ENCODE measurements at regions not wholly inside any gene's neighbourhood (a gene's known extent, or its start where the extent isn't known, plus 50 kb on each side); places are given as distances from the start of the nearest gene placed in this dataset.
"Not testable (repeated sequence)": the region's sequence is repeated elsewhere in the genome, so short reads cannot be mapped to it uniquely, and the experiment has no call there.

DNA sequence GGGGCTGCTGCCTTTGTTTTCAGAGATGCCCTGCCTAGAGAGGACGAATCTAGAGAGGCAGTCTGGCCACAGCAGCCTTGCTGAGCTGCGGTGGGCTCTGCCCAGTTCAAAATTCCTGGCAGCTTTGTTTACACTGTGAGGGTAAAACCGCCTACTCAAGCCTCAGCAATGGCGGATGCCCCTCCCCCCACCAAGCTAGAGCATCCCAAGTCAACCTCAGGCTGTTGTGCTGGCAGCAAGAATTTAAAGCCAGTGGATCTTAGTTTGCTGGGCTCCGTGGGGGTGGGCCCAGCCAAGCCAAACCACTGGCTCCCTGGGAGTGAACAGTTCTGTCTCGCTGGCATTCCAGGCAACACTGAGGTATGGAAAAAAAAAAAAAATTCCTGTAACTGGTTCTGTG, 970.9 kb downstream of the TBC1D32 start:
- no peak overlapping the region for H3K4me2 ChIP-seq (ENCODE audit: unreplicated experiment)
- no peak for DNase-seq

GRCh38 chr6:120358535-120358934, 975.7 kb downstream of the TBC1D32 start:
- H3K9ac ChIP-seq; H3K27ac ChIP-seq; H3K9me2 ChIP-seq (ENCODE audit: insufficient read depth); H3K9me3 ChIP-seq (ENCODE audit: low read depth); H3K4me3 ChIP-seq; H3K4me1 ChIP-seq (ENCODE audit: insufficient read depth); DNase-seq; H4K20me1 ChIP-seq (ENCODE audit: insufficient read depth); H3K4me2 ChIP-seq (ENCODE audit: unreplicated experiment); H3K36me3 ChIP-seq (ENCODE audit: low read depth); H3F3A ChIP-seq (ENCODE audit: insufficient read depth); H3K79me2 ChIP-seq (ENCODE audit: insufficient read depth); H2AFZ ChIP-seq; in situ Hi-C loops (cut with MboI); H3K27me3 ChIP-seq (replicated peaks; ENCODE audit: insufficient read depth): not testable (repeated sequence)
- WGBS, 2 experiments (ENCODE audit: low coverage in 1 of 2, low lambda C conversion rate in 2 of 2, missing lambda C conversion rate in 2 of 2), result 56 to 60% methylated on average over 4 of the region's 4 CpGs

More for the DNA sequence above, 970.9 kb downstream of the TBC1D32 start:
- H3F3A ChIP-seq (ENCODE audit: insufficient read depth), result no peaks in the 10 kb centered on the region
- no peaks in the 10 kb centered on the region for H3K9me3 ChIP-seq (ENCODE audit: low read depth)
- no peak overlapping the region for H2AFZ ChIP-seq
- H3K79me2 ChIP-seq (ENCODE audit: insufficient read depth), result no peaks in the 10 kb centered on the region
- H3K36me3 ChIP-seq (ENCODE audit: low read depth), result no peaks in the 10 kb centered on the region
- no peaks in the 10 kb centered on the region for H4K20me1 ChIP-seq (ENCODE audit: insufficient read depth)
- no peak overlapping the region for H3K27ac ChIP-seq
- no peaks in the 10 kb centered on the region for H3K27me3 ChIP-seq (replicated peaks; ENCODE audit: insufficient read depth)
- no peak for TF ChIP-seq EZH2phosphoT487 (IDR thresholded peaks at IDR 0.05; ENCODE audit: insufficient read depth, low read depth)
- no peak for TF ChIP-seq EZH2 (IDR thresholded peaks at IDR 0.05; ENCODE audit: insufficient read depth, poor library complexity, severe bottlenecking)
- H3K9ac ChIP-seq, result no peak overlapping the region
- H3K4me3 ChIP-seq, result no peak overlapping the region
- H3K9me2 ChIP-seq (ENCODE audit: insufficient read depth), result no peaks in the 10 kb centered on the region
- no peaks in the 10 kb centered on the region for H3K4me1 ChIP-seq (ENCODE audit: insufficient read depth)
- 27 to 37% methylated on average over 6 of the region's 6 CpGs for WGBS, 2 experiments (ENCODE audit: low coverage in 1 of 2, low lambda C conversion rate in 2 of 2, missing lambda C conversion rate in 2 of 2)
- in situ Hi-C loops (cut with MboI), result no loop called here

DNA sequence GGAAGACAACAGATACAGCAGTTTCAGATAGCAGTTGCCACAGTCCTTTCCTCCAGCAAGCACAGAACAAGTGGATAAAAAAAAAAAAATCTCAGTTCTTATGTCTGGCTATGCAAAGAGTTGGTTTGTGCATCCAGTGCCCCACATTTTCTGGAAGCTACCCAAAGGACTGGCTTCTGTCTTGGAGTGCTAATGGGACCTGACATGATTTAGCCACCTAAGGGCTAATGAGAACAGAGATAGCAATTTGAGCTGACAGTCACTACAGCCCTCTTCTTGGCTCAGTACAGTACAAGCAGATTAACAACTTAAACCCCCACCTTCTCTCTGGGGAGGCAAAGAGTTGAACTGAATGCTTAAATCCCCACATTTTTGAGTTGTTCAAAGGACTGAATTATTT, 976.8 kb downstream of the TBC1D32 start:
- TF ChIP-seq EZH2phosphoT487 (IDR thresholded peaks at IDR 0.05; ENCODE audit: insufficient read depth, low read depth) (no peak), EZH2 (IDR thresholded peaks at IDR 0.05; ENCODE audit: insufficient read depth, poor library complexity, severe bottlenecking) (no peak)
- no peak for DNase-seq

GRCh38 chr6:120355822-120356221, 978.5 kb downstream of the TBC1D32 start:
- no peak overlapping the region for H2AFZ ChIP-seq
- in situ Hi-C loops (cut with MboI), result no loop called here
- H3K79me2 ChIP-seq (ENCODE audit: insufficient read depth), result no peaks in the 10 kb centered on the region
- no peak overlapping the region for H3K27ac ChIP-seq
- H4K20me1 ChIP-seq (ENCODE audit: insufficient read depth), result no peaks in the 10 kb centered on the region
- no peaks in the 10 kb centered on the region for H3K27me3 ChIP-seq (replicated peaks; ENCODE audit: insufficient read depth)
- H3K4me3 ChIP-seq, result no peak overlapping the region
- 0 to 3% methylated on average over 1 of the region's 1 CpG for WGBS, 2 experiments (ENCODE audit: low coverage in 1 of 2, low lambda C conversion rate in 2 of 2, missing lambda C conversion rate in 2 of 2)
- TF ChIP-seq EZH2 (IDR thresholded peaks at IDR 0.05; ENCODE audit: insufficient read depth, poor library complexity, severe bottlenecking) (no peak), EZH2phosphoT487 (IDR thresholded peaks at IDR 0.05; ENCODE audit: insufficient read depth, low read depth) (no peak)
- H3K4me2 ChIP-seq (ENCODE audit: unreplicated experiment), result no peak overlapping the region
- H3K9ac ChIP-seq, result no peak overlapping the region
- no peaks in the 10 kb centered on the region for H3K9me2 ChIP-seq (ENCODE audit: insufficient read depth)
- H3K9me3 ChIP-seq (ENCODE audit: low read depth), result no peaks in the 10 kb centered on the region
- DNase-seq, result peak; percentile 50
- H3F3A ChIP-seq (ENCODE audit: insufficient read depth), result no peaks in the 10 kb centered on the region
- no peaks in the 10 kb centered on the region for H3K36me3 ChIP-seq (ENCODE audit: low read depth)
- H3K4me1 ChIP-seq (ENCODE audit: insufficient read depth), result no peaks in the 10 kb centered on the region

More for the DNA sequence above, 976.8 kb downstream of the TBC1D32 start:
- Histone ChIP-seq H3K9ac (no peak overlapping the region), H3F3A (ENCODE audit: insufficient read depth) (no peaks in the 10 kb centered on the region), H3K27ac (no peak overlapping the region), H3K36me3 (ENCODE audit: low read depth) (no peaks in the 10 kb centered on the region), H3K9me3 (ENCODE audit: low read depth) (no peaks in the 10 kb centered on the region), H4K20me1 (ENCODE audit: insufficient read depth) (no peaks in the 10 kb centered on the region), H3K4me3 (no peak overlapping the region), H3K79me2 (ENCODE audit: insufficient read depth) (no peaks in the 10 kb centered on the region), H3K4me2 (ENCODE audit: unreplicated experiment) (no peak overlapping the region), H3K9me2 (ENCODE audit: insufficient read depth) (no peaks in the 10 kb centered on the region), H3K27me3 (replicated peaks; ENCODE audit: insufficient read depth) (no peaks in the 10 kb centered on the region), H3K4me1 (ENCODE audit: insufficient read depth) (no peaks in the 10 kb centered on the region), H2AFZ (no peak overlapping the region)
- in situ Hi-C loops (cut with MboI), result no loop called here

DNA sequence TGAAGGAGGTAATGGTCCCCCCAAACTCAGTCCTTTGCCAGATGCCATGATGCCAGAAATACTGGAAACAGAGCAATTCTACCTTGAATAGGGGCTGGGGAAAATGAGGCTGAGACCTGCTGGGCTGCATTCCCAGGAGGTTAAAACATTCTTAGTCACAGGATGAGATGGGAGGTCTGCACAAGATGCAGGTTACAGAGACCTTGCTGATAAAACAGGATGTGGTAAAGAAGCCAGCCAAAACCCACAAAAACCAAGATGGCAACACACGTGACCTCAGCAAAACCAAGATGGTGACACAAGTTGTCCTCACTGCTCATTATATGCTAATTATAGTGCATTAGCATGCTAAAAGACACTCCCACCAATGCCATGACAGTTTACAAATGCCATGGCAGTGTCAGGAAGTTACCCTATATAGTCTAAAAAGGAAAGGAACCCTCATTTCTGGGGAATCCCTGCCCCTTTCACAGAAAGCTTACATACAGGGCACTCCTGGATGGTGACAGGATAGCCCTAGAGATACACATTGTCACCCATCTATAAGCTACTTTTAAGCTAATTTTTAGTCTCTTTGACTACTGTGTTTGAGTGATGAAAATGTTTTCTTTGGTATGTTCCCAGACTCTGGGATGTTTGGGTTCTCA, 979.7 kb downstream of the TBC1D32 start:
- no peaks in the 10 kb centered on the region for H3K36me3 ChIP-seq (ENCODE audit: low read depth)

More for the DNA sequence above, 979.7 kb downstream of the TBC1D32 start:
- DNase-seq, result no peak
- 0 to 15% methylated on average over 1 of the region's 1 CpG for WGBS, 2 experiments (ENCODE audit: low coverage in 1 of 2, low lambda C conversion rate in 2 of 2, missing lambda C conversion rate in 2 of 2)
- H3K79me2 ChIP-seq (ENCODE audit: insufficient read depth), result no peaks in the 10 kb centered on the region
- TF ChIP-seq EZH2 (IDR thresholded peaks at IDR 0.05; ENCODE audit: insufficient read depth, poor library complexity, severe bottlenecking), result no peak
- no peak for TF ChIP-seq EZH2phosphoT487 (IDR thresholded peaks at IDR 0.05; ENCODE audit: insufficient read depth, low read depth)
- no peaks in the 10 kb centered on the region for H4K20me1 ChIP-seq (ENCODE audit: insufficient read depth)
- no peak overlapping the region for H3K27ac ChIP-seq
- H3K4me1 ChIP-seq (ENCODE audit: insufficient read depth), result no peaks in the 10 kb centered on the region
- no peaks in the 10 kb centered on the region for H3K27me3 ChIP-seq (replicated peaks; ENCODE audit: insufficient read depth)
- no peak overlapping the region for H3K4me2 ChIP-seq (ENCODE audit: unreplicated experiment)
- no peaks in the 10 kb centered on the region for H3K9me3 ChIP-seq (ENCODE audit: low read depth)
- no peak overlapping the region for H2AFZ ChIP-seq
- in situ Hi-C loops (cut with MboI), result no loop called here
- no peak overlapping the region for H3K9ac ChIP-seq
- H3K4me3 ChIP-seq, result no peak overlapping the region
- no peaks in the 10 kb centered on the region for H3K9me2 ChIP-seq (ENCODE audit: insufficient read depth)
- H3F3A ChIP-seq (ENCODE audit: insufficient read depth), result no peaks in the 10 kb centered on the region
